Germinal center (tissue), 1 donor: ENCODE measurements at regions not wholly inside any gene's neighbourhood (a gene's known extent, or its start where the extent isn't known, plus 50 kb on each side); places are given as distances from the start of the nearest gene placed in this dataset.

Source experiments
- DNase-seq: peaks from one replicate; pipeline ENCODE4 v3.0.0; 2012; ENCODE audit warnings: mixed read lengths, low spot score

- DNase-seq = no peak
Observed at GRCh38 chr17:54836723-54837462, 63.8 kb upstream of the TOM1L1 start.

- no peak for DNase-seq
Observed at GRCh38 chr17:54838651-54839421, 61.8 kb upstream of the TOM1L1 start.

DNA sequence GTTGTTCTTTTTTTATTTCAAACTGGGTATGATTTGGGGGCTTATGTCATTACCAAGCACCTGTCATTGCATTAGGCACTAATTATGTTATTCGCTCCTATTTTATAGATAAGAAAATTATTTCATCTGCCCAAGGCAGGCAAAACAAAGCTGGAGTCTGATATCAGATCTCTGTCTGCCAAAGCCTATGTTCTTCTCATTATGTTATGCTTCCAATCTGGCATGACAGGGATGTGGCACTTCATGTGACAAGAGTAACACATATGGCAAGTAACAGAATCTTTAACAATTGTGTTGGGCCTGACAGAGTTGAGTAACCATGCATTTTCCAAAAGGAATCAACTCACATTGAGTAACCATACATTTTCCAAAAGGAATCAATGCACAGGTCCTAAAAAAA is 61.2 kb upstream of the TOM1L1 start:
- no peak for DNase-seq

- no peak for DNase-seq
Observed at GRCh38 chr17:54840885-54841591, 59.6 kb upstream of the TOM1L1 start.

GRCh38 chr17:54841656-54842055 is 59.0 kb upstream of the TOM1L1 start:
- DNase-seq = no peak

DNA sequence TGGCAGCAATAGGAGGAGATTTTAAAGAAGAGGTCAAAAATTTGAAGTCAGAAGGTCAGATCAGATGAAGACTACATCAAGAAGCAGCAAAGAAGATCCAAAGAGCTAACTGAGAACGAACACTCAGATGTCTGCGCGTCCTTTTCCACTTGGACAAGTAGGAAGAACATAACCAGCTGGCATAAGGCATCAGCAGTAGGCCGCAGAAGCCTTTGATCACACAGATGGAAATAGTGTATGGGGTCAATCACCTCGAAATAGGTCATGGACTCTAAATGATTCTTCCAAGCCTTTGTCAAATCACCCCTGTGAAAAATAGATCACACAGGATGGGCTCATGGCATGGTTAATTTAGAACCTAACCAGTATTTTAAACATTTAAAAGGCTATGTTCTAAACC is 56.4 kb upstream of the TOM1L1 start:
- no peak for DNase-seq

DNA sequence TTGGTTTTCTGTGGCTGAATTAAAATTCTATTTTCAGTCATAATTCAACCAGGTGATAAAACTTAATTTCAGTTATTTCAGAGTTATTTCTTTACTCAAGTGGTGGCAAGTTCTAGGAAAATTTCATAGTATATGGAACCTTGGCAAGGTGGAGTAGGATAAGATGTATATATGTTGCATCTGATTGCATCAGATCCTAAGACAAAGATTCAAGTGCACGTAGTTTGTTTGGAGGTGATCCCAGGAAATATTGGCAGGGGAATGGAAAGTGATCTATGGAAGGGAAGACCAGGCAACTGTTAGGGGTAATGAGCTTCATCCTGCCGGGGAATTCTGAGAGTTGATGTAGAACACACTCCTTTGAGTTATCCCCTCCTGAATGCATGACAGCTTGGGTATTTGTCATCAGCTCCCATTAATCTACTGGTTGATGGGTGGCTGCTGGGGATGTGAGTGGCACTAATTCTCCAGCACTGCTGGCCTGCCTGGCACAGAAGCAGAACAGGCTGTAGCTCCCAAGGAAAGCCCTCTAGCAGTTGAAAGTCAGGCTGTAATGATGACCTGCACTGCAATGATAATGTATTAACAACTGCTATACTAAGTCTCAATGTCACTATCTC is 52.2 kb upstream of the TOM1L1 start:
- no peak for DNase-seq

DNA sequence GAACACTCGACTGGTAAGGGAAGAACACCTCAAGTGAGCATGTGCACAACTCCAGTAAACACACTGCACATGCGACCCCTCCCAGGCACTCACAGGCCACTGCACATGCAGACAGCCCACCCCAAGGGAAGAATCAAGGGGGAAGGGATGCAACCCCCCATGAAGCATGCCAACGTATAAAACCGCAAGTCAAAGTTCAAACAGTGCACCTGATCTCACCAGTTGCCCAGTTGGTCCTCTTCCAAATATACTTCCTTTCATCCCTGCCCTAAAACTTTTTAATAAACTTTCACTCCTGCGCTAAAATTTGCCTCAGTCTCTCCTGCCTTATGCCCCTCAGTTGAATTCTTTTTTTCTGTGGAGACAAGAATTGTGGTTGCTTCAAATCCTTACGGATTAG is 51.0 kb upstream of the TOM1L1 start:
- DNase-seq = no peak
